ENCODE measurements at regions not wholly inside any gene's neighbourhood (a gene's known extent, or its start where the extent isn't known, plus 50 kb on each side); places are given as distances from the start of the nearest gene placed in this dataset.

DNA sequence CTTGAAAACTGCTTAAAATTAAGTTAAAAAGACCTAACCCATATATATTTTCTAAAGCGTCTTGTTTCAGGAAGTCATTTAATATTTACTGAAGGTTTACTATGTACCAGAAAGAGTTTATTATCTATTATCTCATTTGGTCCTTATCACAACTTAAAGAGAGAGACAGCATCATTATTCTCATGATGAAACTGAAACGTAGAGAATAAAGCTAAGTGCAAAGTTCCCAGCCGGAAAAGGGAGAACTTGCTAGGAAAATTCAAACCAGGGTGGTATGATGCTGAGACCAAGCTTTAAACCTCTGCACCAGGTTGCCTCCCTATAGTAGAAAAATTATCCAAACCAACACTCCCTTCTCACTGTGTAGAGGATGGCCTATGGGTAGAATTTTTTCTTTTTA, 207.7 kb upstream of the BMPER start (continued):
- TF ChIP-seq SP1 (IDR thresholded peaks at IDR 0.05; ENCODE audit: low read depth) (no peak), CBX3 (IDR thresholded peaks at IDR 0.05; ENCODE audit: low read depth) (no peak), TCF7L2 (IDR thresholded peaks at IDR 0.05; ENCODE audit: borderline replicate concordance, extremely low read depth, insufficient read depth, insufficient read length) (no peak), YY1 (IDR thresholded peaks at IDR 0.05; ENCODE audit: extremely low read depth, insufficient replicate concordance, low read depth, low read length) (no peak), CEBPB (IDR thresholded peaks at IDR 0.05; ENCODE audit: low read depth) (no peak)

DNA sequence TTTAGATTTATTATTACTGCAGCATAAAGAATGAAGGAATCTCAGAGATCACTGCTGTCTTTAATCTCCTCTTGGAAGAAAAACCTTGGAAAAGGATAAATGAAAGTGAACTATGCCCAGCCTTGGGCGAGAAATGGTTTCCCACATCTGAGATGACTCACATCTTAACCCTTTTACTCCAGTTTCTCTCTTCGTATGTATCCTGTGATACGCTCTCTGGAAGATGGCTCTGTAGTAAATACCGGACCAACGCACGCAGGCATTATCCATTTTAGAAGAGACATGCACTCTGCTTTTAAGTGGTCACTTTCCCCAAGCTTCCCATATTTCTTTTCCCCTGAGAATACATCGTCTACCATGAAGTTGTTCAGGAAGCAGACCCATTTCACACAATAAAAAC, 207.3 kb upstream of the BMPER start:
- ChIA-PET CTCF (no interaction called here), POLR2A (no interaction called here), RAD21 (ENCODE audit: low non-redundant PET in 1 of 2, low total read pairs in 2 of 2, uncharacterized antibody in 2 of 2, unreplicated experiment in 2 of 2) (no interaction called here)
- no peak overlapping the region for H2AFZ ChIP-seq (ENCODE audit: low read depth, low read length, poor library complexity, severe bottlenecking)
- no peak overlapping the region for H3K4me2 ChIP-seq (ENCODE audit: low read length)
- DNase-seq (ENCODE audit: low read depth, low spot score) = no peak
- H3K27ac ChIP-seq (ENCODE audit: low read depth, low read length) = no peak overlapping the region
- H3K79me2 ChIP-seq (ENCODE audit: insufficient read depth, low read length) = no peaks in the 10 kb centered on the region
- no peaks in the 10 kb centered on the region; a peak in 1 of 4 replicates for H3K9me3 ChIP-seq (ENCODE audit: control insufficient read depth in 1 of 2, insufficient read depth in 1 of 2, low read depth in 1 of 2, low read length in 2 of 2)
- H3K4me3 ChIP-seq (replicated peaks in 1 of 2; ENCODE audit: low read depth in 1 of 2, low read length in 2 of 2) = no peak overlapping the region
- BruUV-seq (replicated peaks) = no TSS peak
- H3K27me3 ChIP-seq (ENCODE audit: insufficient read depth, low read length) = no peaks in the 10 kb centered on the region
- no peak overlapping the region for H3K9ac ChIP-seq (ENCODE audit: low read length)
- H3K4me1 ChIP-seq (ENCODE audit: control insufficient read depth in 1 of 2, insufficient read depth in 2 of 2, low read length in 2 of 2) = no peaks in the 10 kb centered on the region
- H3K9me2 ChIP-seq (ENCODE audit: insufficient read depth) = no peaks in the 10 kb centered on the region
- no peaks in the 10 kb centered on the region for H3K36me3 ChIP-seq (ENCODE audit: control insufficient read depth in 1 of 2, insufficient read depth in 2 of 2, low read length in 2 of 2)
- no peak for ATAC-seq
- no peaks in the 10 kb centered on the region for H4K20me1 ChIP-seq (ENCODE audit: insufficient read depth)
- intact Hi-C loops (cut with micrococcal nuclease) = no loop called here
- TF ChIP-seq POLR2A (IDR thresholded peaks at IDR 0.05; ENCODE audit: borderline replicate concordance, extremely low read depth, insufficient read depth, insufficient read length) (no peak), ELF1 (IDR thresholded peaks at IDR 0.05; ENCODE audit: borderline replicate concordance, low read depth) (no peak), EGR1 (IDR thresholded peaks at IDR 0.05; ENCODE audit: low read depth) (no peak), ZNF274 (IDR thresholded peaks at IDR 0.05; ENCODE audit: low read depth, low read length) (no peak), EZH2phosphoT487 (IDR thresholded peaks at IDR 0.05; ENCODE audit: borderline replicate concordance) (no peak), RAD21 (IDR thresholded peaks at IDR 0.05; ENCODE audit: low read depth) (no peak), SRF (IDR thresholded peaks at IDR 0.05; ENCODE audit: low read depth) (no peak), SIN3A (IDR thresholded peaks at IDR 0.05; ENCODE audit: low read depth) (no peak), EZH2 (IDR thresholded peaks at IDR 0.05) (no peak), TCF7L2 (IDR thresholded peaks at IDR 0.05; ENCODE audit: borderline replicate concordance, extremely low read depth, insufficient read depth, insufficient read length) (no peak), YY1 (IDR thresholded peaks at IDR 0.05; ENCODE audit: extremely low read depth, insufficient replicate concordance, low read depth, low read length) (no peak), POLR2AphosphoS5 (IDR thresholded peaks at IDR 0.05; ENCODE audit: low read depth, low read length) (no peak), ZFX (IDR thresholded peaks at IDR 0.05) (no peak), FOSL1 (IDR thresholded peaks at IDR 0.05; ENCODE audit: low read depth) (no peak), SP1 (IDR thresholded peaks at IDR 0.05; ENCODE audit: low read depth) (no peak), CEBPB (IDR thresholded peaks at IDR 0.05; ENCODE audit: low read depth) (no peak)
- TF ChIP-seq, protein P1, sequence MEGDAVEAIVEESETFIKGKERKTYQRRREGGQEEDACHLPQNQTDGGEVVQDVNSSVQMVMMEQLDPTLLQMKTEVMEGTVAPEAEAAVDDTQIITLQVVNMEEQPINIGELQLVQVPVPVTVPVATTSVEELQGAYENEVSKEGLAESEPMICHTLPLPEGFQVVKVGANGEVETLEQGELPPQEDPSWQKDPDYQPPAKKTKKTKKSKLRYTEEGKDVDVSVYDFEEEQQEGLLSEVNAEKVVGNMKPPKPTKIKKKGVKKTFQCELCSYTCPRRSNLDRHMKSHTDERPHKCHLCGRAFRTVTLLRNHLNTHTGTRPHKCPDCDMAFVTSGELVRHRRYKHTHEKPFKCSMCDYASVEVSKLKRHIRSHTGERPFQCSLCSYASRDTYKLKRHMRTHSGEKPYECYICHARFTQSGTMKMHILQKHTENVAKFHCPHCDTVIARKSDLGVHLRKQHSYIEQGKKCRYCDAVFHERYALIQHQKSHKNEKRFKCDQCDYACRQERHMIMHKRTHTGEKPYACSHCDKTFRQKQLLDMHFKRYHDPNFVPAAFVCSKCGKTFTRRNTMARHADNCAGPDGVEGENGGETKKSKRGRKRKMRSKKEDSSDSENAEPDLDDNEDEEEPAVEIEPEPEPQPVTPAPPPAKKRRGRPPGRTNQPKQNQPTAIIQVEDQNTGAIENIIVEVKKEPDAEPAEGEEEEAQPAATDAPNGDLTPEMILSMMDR (IDR thresholded peaks at IDR 0.05 in 2 of 3, conservative IDR thresholded peaks at IDR 0.05 in 1 of 3; ENCODE audit: borderline replicate concordance in 1 of 3, insufficient read depth in 1 of 3, low read depth in 2 of 3, low read length in 2 of 3) = no peak
- TF ChIP-seq, protein P2, sequence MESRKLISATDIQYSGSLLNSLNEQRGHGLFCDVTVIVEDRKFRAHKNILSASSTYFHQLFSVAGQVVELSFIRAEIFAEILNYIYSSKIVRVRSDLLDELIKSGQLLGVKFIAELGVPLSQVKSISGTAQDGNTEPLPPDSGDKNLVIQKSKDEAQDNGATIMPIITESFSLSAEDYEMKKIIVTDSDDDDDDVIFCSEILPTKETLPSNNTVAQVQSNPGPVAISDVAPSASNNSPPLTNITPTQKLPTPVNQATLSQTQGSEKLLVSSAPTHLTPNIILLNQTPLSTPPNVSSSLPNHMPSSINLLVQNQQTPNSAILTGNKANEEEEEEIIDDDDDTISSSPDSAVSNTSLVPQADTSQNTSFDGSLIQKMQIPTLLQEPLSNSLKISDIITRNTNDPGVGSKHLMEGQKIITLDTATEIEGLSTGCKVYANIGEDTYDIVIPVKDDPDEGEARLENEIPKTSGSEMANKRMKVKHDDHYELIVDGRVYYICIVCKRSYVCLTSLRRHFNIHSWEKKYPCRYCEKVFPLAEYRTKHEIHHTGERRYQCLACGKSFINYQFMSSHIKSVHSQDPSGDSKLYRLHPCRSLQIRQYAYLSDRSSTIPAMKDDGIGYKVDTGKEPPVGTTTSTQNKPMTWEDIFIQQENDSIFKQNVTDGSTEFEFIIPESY (IDR thresholded peaks at IDR 0.05; ENCODE audit: extremely low read depth, insufficient replicate concordance, low read length) = no peak
- TF ChIP-seq, protein P3, sequence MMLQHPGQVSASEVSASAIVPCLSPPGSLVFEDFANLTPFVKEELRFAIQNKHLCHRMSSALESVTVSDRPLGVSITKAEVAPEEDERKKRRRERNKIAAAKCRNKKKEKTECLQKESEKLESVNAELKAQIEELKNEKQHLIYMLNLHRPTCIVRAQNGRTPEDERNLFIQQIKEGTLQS (IDR thresholded peaks at IDR 0.05) = no peak

Measured in HCT116 (cell line).